Upper lobe of left lung (tissue), 4 donors: ENCODE measurements at regions not wholly inside any gene's neighbourhood (a gene's known extent, or its start where the extent isn't known, plus 50 kb on each side); places are given as distances from the start of the nearest gene placed in this dataset.

Experiments
- CTCF ChIP-seq, 6 experiments: fragments of 450-650 bp in 4 of 6; fragments of 200-600 bp in 2 of 6; sonication (generic) in 2 of 6; IDR thresholded peaks; one replicate each; pipeline ENCODE4 v1.5.1; 2016 to 2019; ENCODE audit warnings: antibody characterized with exemption in 6 of 6
- POLR2A ChIP-seq, 4 donors: fragments of 450-650 bp; IDR thresholded peaks; one replicate each; pipeline ENCODE4 v1.5.1; 2016 to 2017; ENCODE audit warnings: antibody characterized with exemption in 4 of 4, mild to moderate bottlenecking in 2 of 4

- TF ChIP-seq POLR2A (IDR thresholded peaks at IDR 0.05) (no peak), CTCF (IDR thresholded peaks at IDR 0.05) (no peak)
These were observed 61.6 kb upstream of the HS6ST1 start for GRCh38 chr2:128380061-128380889.
